ENCODE measurements at regions not wholly inside any gene's neighbourhood (a gene's known extent, or its start where the extent isn't known, plus 50 kb on each side); places are given as distances from the start of the nearest gene placed in this dataset.

- no peak for TF ChIP-seq CTCF (conservative IDR thresholded peaks at IDR 0.05)
- no peak for TF ChIP-seq EZH2 (IDR thresholded peaks at IDR 0.05; ENCODE audit: low read depth)
Observed at GRCh38 chr4:117467404-117467803, 382.0 kb upstream of the TRAM1L1 start.

Measured in PC-9 (cell line).